Neutrophil (primary cell): ENCODE measurements at regions not wholly inside any gene's neighbourhood (a gene's known extent, or its start where the extent isn't known, plus 50 kb on each side); places are given as distances from the start of the nearest gene placed in this dataset.

Source experiments
- H3K27ac ChIP-seq: fragments of 200-600 bp; sonication (generic); 2 replicates; pipeline ENCODE4 v1.5.1; 2016; ENCODE audit warnings: mild to moderate bottlenecking, moderate library complexity
- H3K27me3 ChIP-seq: fragments of 200-600 bp; sonication (generic); 2 replicates; pipeline ENCODE4 v1.6.0; 2016; ENCODE audit warnings: mild to moderate bottlenecking
- H3K36me3 ChIP-seq: fragments of 200-600 bp; sonication (generic); 2 replicates; pipeline ENCODE4 v1.5.1; 2017
- H3K4me1 ChIP-seq, 2 experiments: fragments of 200-600 bp in 1 of 2; sonication (generic) in 1 of 2; 1 replicate in 1 of 2; 2 replicates in 1 of 2; pipeline versions ENCODE4 v1.5.1 to v1.6.1; 2013 to 2016; ENCODE audit warnings: low read depth in 1 of 2, low read length in 1 of 2, mild to moderate bottlenecking in 1 of 2, moderate library complexity in 1 of 2; ENCODE audit not compliant: control insufficient read depth in 1 of 2, insufficient read depth in 1 of 2
- H3K4me3 ChIP-seq, 2 experiments: fragments of 200-600 bp in 1 of 2; sonication (generic) in 1 of 2; 1 replicate in 1 of 2; 2 replicates in 1 of 2; pipeline ENCODE4 v1.5.1; 2013 to 2016; ENCODE audit warnings: low read depth in 1 of 2, low read length in 1 of 2, mild to moderate bottlenecking in 1 of 2, moderate library complexity in 1 of 2
- H3K9me3 ChIP-seq: fragments of 200-600 bp; sonication (generic); 2 replicates; pipeline ENCODE4 v1.5.1; 2016
- CTCF ChIP-seq: fragments of 200-600 bp; sonication (generic); IDR thresholded peaks from 2 replicates; pipeline ENCODE4 v1.5.1; 2016; ENCODE audit warnings: antibody characterized with exemption

- no peak overlapping the region for H3K4me3 ChIP-seq
- H3K36me3 ChIP-seq = no peaks in the 10 kb centered on the region
- H3K9me3 ChIP-seq = no peaks in the 10 kb centered on the region
- H3K27me3 ChIP-seq = no peaks in the 10 kb centered on the region
- no peak for TF ChIP-seq CTCF
- H3K27ac ChIP-seq = no peak overlapping the region
- H3K4me1 ChIP-seq = no peaks in the 10 kb centered on the region
Observed at GRCh38 chr4:81631958-81632441, 160.3 kb upstream of the RASGEF1B start.

GRCh38 chr4:81629366-81629765, 157.7 kb upstream of the RASGEF1B start:
- Histone ChIP-seq H3K27ac (no peak overlapping the region), H3K36me3 (no peaks in the 10 kb centered on the region), H3K4me3 (no peak overlapping the region), H3K27me3 (no peaks in the 10 kb centered on the region), H3K4me1 (no peaks in the 10 kb centered on the region), H3K9me3 (no peaks in the 10 kb centered on the region)
- no peak for TF ChIP-seq CTCF

- H3K4me1 ChIP-seq = no peaks in the 10 kb centered on the region
Observed at GRCh38 chr4:81628489-81628888, 156.8 kb upstream of the RASGEF1B start.

GRCh38 chr4:81627590-81627989, 155.9 kb upstream of the RASGEF1B start:
- no peaks in the 10 kb centered on the region for H3K36me3 ChIP-seq
- no peaks in the 10 kb centered on the region for H3K4me1 ChIP-seq
- TF ChIP-seq CTCF = no peak
- no peaks in the 10 kb centered on the region for H3K27me3 ChIP-seq
- H3K9me3 ChIP-seq = no peaks in the 10 kb centered on the region
- H3K27ac ChIP-seq = no peak overlapping the region
- H3K4me3 ChIP-seq = no peak overlapping the region

More at GRCh38 chr4:81628489-81628888, 156.8 kb upstream of the RASGEF1B start:
- H3K36me3 ChIP-seq = no peaks in the 10 kb centered on the region
- no peaks in the 10 kb centered on the region for H3K27me3 ChIP-seq
- no peaks in the 10 kb centered on the region for H3K9me3 ChIP-seq
- H3K27ac ChIP-seq = no peak overlapping the region
- no peak for TF ChIP-seq CTCF
- no peak overlapping the region for H3K4me3 ChIP-seq

GRCh38 chr4:81626851-81627250, 155.1 kb upstream of the RASGEF1B start:
- H3K36me3 ChIP-seq = no peaks in the 10 kb centered on the region
- no peak overlapping the region for H3K27ac ChIP-seq
- no peaks in the 10 kb centered on the region for H3K27me3 ChIP-seq
- no peaks in the 10 kb centered on the region for H3K4me1 ChIP-seq
- no peaks in the 10 kb centered on the region for H3K9me3 ChIP-seq
- no peak for TF ChIP-seq CTCF
- no peak overlapping the region for H3K4me3 ChIP-seq
